B cell (primary cell): ENCODE measurements at regions not wholly inside any gene's neighbourhood (a gene's known extent, or its start where the extent isn't known, plus 50 kb on each side); places are given as distances from the start of the nearest gene placed in this dataset.

Source experiments
- ATAC-seq: fragments of 200-7000 bp; cut with Tn5 transposase; one replicate; pipeline ENCODE4 v1.10.0; 2021; ENCODE audit warnings: low read depth, mild to moderate bottlenecking, moderate number of reproducible peaks, moderate library complexity
- CTCF ChIA-PET: fragments of 350-600 bp; sonication (Branson Sonifier 250); formaldehyde crosslinking; loops from one replicate; lab custom pipeline; 2021; ENCODE audit warnings: antibody characterized with exemption, inconsistent platforms; lab: Charles Lee
- POLR2A ChIA-PET: fragments of 350-600 bp; sonication (Branson Sonifier 250); formaldehyde crosslinking; loops from one replicate; lab custom pipeline; 2021; ENCODE audit warnings: antibody characterized with exemption; lab: Charles Lee
- DNase-seq: peaks from one replicate; pipeline ENCODE4 v3.0.0; 2013
- H2AFZ ChIP-seq: 2 replicates; pipeline ENCODE4 v1.6.1; 2012; ENCODE audit warnings: mild to moderate bottlenecking, low read depth, low read length; ENCODE audit not compliant: insufficient read depth, poor library complexity, severe bottlenecking
- H3K27ac ChIP-seq, 2 donors: 1 replicate in 1 of 2; 2 replicates in 1 of 2; pipeline ENCODE4 v1.5.1; 2012 to 2013; ENCODE audit warnings: low read length in 2 of 2, mild to moderate bottlenecking in 2 of 2, moderate library complexity in 1 of 2
- H3K27me3 ChIP-seq, 4 experiments: fragments of 200-600 bp in 1 of 4; sonication (generic) in 1 of 4; replicated peaks in 1 of 4; 1 replicate in 2 of 4; 2 replicates in 2 of 4; pipeline versions ENCODE4 v1.6.1 to v1.7.0; 2013 to 2016; ENCODE audit warnings: low read length in 3 of 4, mild to moderate bottlenecking in 2 of 4, mixed read lengths in 1 of 4, moderate library complexity in 1 of 4; ENCODE audit not compliant: insufficient read depth in 4 of 4, control insufficient read depth in 3 of 4; ENCODE audit errors: control extremely low read depth in 1 of 4
- H3K36me3 ChIP-seq, 2 experiments: replicated peaks in 1 of 2; 1 replicate in 1 of 2; 2 replicates in 1 of 2; pipeline versions ENCODE4 v1.6.1 to v1.7.1; 2013; ENCODE audit warnings: low read length in 1 of 2; ENCODE audit not compliant: insufficient read depth in 2 of 2, control insufficient read depth in 1 of 2; ENCODE audit errors: control extremely low read depth in 1 of 2, extremely low read depth in 1 of 2
- H3K4me1 ChIP-seq, 2 donors: fragments of 200-600 bp in 1 of 2; sonication (generic) in 1 of 2; 1 replicate in 1 of 2; 2 replicates in 1 of 2; pipeline versions ENCODE4 v1.5.1 to v1.6.1; 2013 to 2017; ENCODE audit warnings: low read length in 2 of 2; ENCODE audit not compliant: control insufficient read depth in 2 of 2, insufficient read depth in 2 of 2
- H3K4me2 ChIP-seq: replicated peaks from 2 replicates; pipeline ENCODE3; 2012; ENCODE audit warnings: mild to moderate bottlenecking, low read depth, low read length; ENCODE audit not compliant: poor library complexity, severe bottlenecking
- H3K4me3 ChIP-seq, 5 experiments: fragments of 200-600 bp in 1 of 5; sonication (generic) in 1 of 5; 1 replicate in 3 of 5; 2 replicates in 2 of 5; pipeline versions ENCODE4 v1.5.1 to v1.7.0; 2011 to 2016; ENCODE audit warnings: low read length in 4 of 5, mild to moderate bottlenecking in 4 of 5, low read depth in 2 of 5, control low read depth in 1 of 5, moderate library complexity in 1 of 5; ENCODE audit not compliant: insufficient read depth in 1 of 5; ENCODE audit errors: control extremely low read depth in 1 of 5, extremely low read depth in 1 of 5
- H3K79me2 ChIP-seq: fragments of 200-600 bp; sonication (generic); one replicate; pipeline ENCODE4 v1.6.0; 2016; ENCODE audit warnings: low read length; ENCODE audit not compliant: control insufficient read depth, insufficient read depth
- H3K9ac ChIP-seq: fragments of 200-600 bp; sonication (generic); 2 replicates; pipeline ENCODE4 v1.6.1; 2017; ENCODE audit warnings: mild to moderate bottlenecking, low read length, moderate library complexity
- H3K9me3 ChIP-seq, 3 donors: one replicate each; pipeline versions ENCODE4 v1.6.1 to v1.7.1; 2013; ENCODE audit warnings: low read length in 2 of 3; ENCODE audit not compliant: control insufficient read depth in 2 of 3, insufficient read depth in 1 of 3; ENCODE audit errors: control extremely low read depth in 1 of 3
- H4K20me1 ChIP-seq: 2 replicates; pipeline ENCODE4 v1.6.0; 2012; ENCODE audit warnings: mild to moderate bottlenecking, low read length; ENCODE audit not compliant: insufficient read depth, control insufficient read depth, poor library complexity, severe bottlenecking
- H3K27ac Mint-ChIP-seq: one replicate; pipeline ENCODE4 v1.8.0; 2021; ENCODE audit warnings: mixed read lengths
- H3K27me3 Mint-ChIP-seq: one replicate; pipeline ENCODE4 v1.8.0; 2021; ENCODE audit warnings: mixed read lengths
- H3K4me1 Mint-ChIP-seq: one replicate; pipeline ENCODE4 v1.8.0; 2021; ENCODE audit warnings: mixed read lengths
- H3K4me3 Mint-ChIP-seq: one replicate; pipeline ENCODE4 v1.8.0; 2021; ENCODE audit warnings: mixed read lengths
- H3K9me3 Mint-ChIP-seq: one replicate; pipeline ENCODE4 v1.8.0; 2022; ENCODE audit warnings: mixed read lengths; ENCODE audit not compliant: insufficient read depth
- CTCF ChIP-seq: fragments of 200-600 bp; IDR thresholded peaks from one replicate; pipeline ENCODE4 v1.8.0; 2022; ENCODE audit warnings: antibody characterized with exemption, mild to moderate bottlenecking
- EZH2 ChIP-seq: IDR thresholded peaks from 2 replicates; pipeline ENCODE4 v1.6.1; 2012; ENCODE audit warnings: borderline replicate concordance, low read depth, mild to moderate bottlenecking, moderate library complexity, low read length; ENCODE audit not compliant: insufficient read depth, poor library complexity, severe bottlenecking
- WGBS: methylation state at CpG from one replicate; pipeline ENCODE4 v1.1.5; 2013; ENCODE audit warnings: missing lambda C conversion rate; ENCODE audit not compliant: insufficient coverage; 5-methylcytosine and 5-hydroxymethylcytosine counted together
- intact Hi-C: fragments of 100-400 bp; cut with micrococcal nuclease; formaldehyde crosslinking; loops from one replicate; pipeline ENCODE4 v1.10.0; 2022

GRCh38 chr11:103733889-103734288 lies 302.6 kb upstream of the DDI1 start:
- no peaks in the 10 kb centered on the region for H3K4me1 ChIP-seq
- no peak overlapping the region for H2AFZ ChIP-seq
- TF ChIP-seq EZH2 (no peak), CTCF (no peak)
- peaks cover 0 to 2% (median 0%) of the 10 kb centered on the region in 4 experiments for H3K27me3 ChIP-seq
- Mint-ChIP-seq H3K9me3 (no peaks in the 10 kb centered on the region), H3K27me3 (peaks cover 11% of the 10 kb centered on the region), H3K4me3 (no peak overlapping the region), H3K27ac (no peak overlapping the region), H3K4me1 (no peaks in the 10 kb centered on the region)
- H3K79me2 ChIP-seq: no peaks in the 10 kb centered on the region
- WGBS: no CpG with 5 or more reads among the region's 1 CpG
- intact Hi-C loops: no loop called here
- ATAC-seq (no peak), DNase-seq (no peak)
- no peak overlapping the region for H3K4me3 ChIP-seq
- POLR2A ChIA-PET: no interaction called here
- H3K36me3 ChIP-seq: no peaks in the 10 kb centered on the region
- H4K20me1 ChIP-seq: no peaks in the 10 kb centered on the region
- CTCF ChIA-PET: no interaction called here
- H3K9me3 ChIP-seq: no peaks in the 10 kb centered on the region
- H3K9ac ChIP-seq: no peak overlapping the region
- no peak overlapping the region for H3K27ac ChIP-seq
- H3K4me2 ChIP-seq: no peak overlapping the region

DNA sequence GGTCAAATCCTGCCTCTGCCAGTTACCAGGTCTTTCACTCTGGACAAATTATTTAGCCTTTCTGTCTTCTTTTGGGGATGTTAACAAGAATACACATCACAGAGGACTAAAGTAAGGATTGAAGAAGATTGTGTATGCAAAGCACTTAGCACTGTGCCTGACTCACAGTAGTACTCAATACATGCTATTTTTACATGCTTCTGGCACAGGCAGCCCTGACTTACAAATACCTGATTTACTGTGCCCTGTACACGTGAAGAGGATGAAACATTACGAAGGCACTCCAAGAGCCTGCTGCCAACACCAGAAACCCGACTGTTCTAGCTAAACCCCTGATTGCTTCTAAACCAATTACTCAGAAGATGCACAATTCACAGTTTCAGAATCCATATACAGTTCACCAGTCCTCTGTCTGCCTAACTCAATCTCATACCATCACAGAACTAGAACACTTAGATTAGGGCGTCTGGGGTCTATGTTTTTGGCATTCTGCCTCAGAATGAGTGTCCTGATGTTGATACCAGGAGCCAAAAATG lies 300.9 kb upstream of the DDI1 start:
- 52% methylated on average over 3 of the region's 4 CpGs for WGBS

More for the DNA sequence above, 300.9 kb upstream of the DDI1 start:
- H3K27me3 Mint-ChIP-seq: peaks cover 11% of the 10 kb centered on the region
- H3K4me3 Mint-ChIP-seq: no peak overlapping the region
- ChIA-PET CTCF (no interaction called here), POLR2A (no interaction called here)
- H3K27ac Mint-ChIP-seq: no peak overlapping the region
- Histone ChIP-seq H3K27me3 (peaks cover 0 to 2% (median 0%) of the 10 kb centered on the region in 4 experiments), H3K9ac (no peak overlapping the region), H3K4me3 (no peak overlapping the region), H3K27ac (no peak overlapping the region), H4K20me1 (no peaks in the 10 kb centered on the region), H3K4me1 (no peaks in the 10 kb centered on the region), H3K79me2 (no peaks in the 10 kb centered on the region), H2AFZ (no peak overlapping the region), H3K36me3 (no peaks in the 10 kb centered on the region), H3K4me2 (no peak overlapping the region), H3K9me3 (no peaks in the 10 kb centered on the region)
- H3K9me3 Mint-ChIP-seq: no peaks in the 10 kb centered on the region
- TF ChIP-seq CTCF: no peak
- no peaks in the 10 kb centered on the region for H3K4me1 Mint-ChIP-seq
- ATAC-seq (no peak), DNase-seq (no peak)
- intact Hi-C loops: no loop called here
